Mammary epithelial cell (primary cell): ENCODE measurements at regions not wholly inside any gene's neighbourhood (a gene's known extent, or its start where the extent isn't known, plus 50 kb on each side); places are given as distances from the start of the nearest gene placed in this dataset.

Experiments
- CTCF ChIP-seq, 2 donors: IDR thresholded peaks in 1 of 2; conservative IDR thresholded peaks in 1 of 2; 2 replicates each; pipeline ENCODE4 v1.5.1; 2011 to 2012; ENCODE audit warnings: inconsistent platforms in 2 of 2, low read length in 2 of 2, mild to moderate bottlenecking in 2 of 2, control low read depth in 1 of 2, low read depth in 1 of 2; ENCODE audit not compliant: insufficient read depth in 1 of 2; ENCODE audit errors: extremely low read depth in 1 of 2
- EZH2 ChIP-seq: IDR thresholded peaks from 2 replicates; pipeline ENCODE4 v1.6.1; 2012; ENCODE audit warnings: low read length, inconsistent platforms, borderline replicate concordance

- TF ChIP-seq CTCF (conservative IDR thresholded peaks at IDR 0.05 in 1 of 2, IDR thresholded peaks at IDR 0.05 in 1 of 2; ENCODE audit: extremely low read depth in 1 of 2, insufficient read depth in 1 of 2, low read depth in 1 of 2, low read length in 2 of 2), result no peak
- TF ChIP-seq EZH2, result no peak
These were observed 177.8 kb upstream of the NBEA start for GRCh38 chr13:34764246-34764645.
